Globus pallidus (tissue), 1 donor: ENCODE measurements at regions not wholly inside any gene's neighbourhood (a gene's known extent, or its start where the extent isn't known, plus 50 kb on each side); places are given as distances from the start of the nearest gene placed in this dataset.
"Not testable (repeated sequence)": the region's sequence is repeated elsewhere in the genome, so short reads cannot be mapped to it uniquely, and the experiment has no call there.

Source experiments
- DNase-seq: peaks from one replicate; pipeline ENCODE4 v3.0.0-alpha.2; 2015; ENCODE audit warnings: low spot score

DNA sequence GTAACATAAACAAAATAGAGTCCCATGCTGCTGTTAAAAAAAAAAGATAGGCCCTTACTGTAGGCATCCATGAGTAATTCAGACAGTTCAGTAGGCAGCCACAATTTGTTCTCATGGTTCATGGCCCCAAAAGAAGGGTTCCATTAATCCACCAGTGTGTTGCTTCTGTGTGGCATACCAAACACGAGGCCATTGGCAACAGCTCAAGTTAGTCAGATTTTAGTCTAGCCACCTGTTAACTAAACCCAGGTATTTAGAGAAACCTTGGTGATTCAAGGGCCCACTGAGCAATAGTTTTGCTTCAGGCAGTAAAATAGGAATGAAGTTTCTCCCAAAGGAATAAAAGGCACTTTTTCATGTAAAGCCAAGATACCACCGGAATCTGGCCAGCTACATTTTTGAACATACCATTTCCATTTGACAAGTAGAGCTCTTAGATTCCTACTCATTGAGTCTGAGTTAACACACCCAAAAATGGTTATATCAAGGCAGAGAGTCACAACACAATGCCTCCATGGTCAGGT is 80.1 kb upstream of the SRD5A2 start:
- no peak for DNase-seq

GRCh38 chr2:31660165-31660564 is 79.4 kb upstream of the SRD5A2 start:
- DNase-seq = no peak

- no peak for DNase-seq
Observed at GRCh38 chr2:31654241-31654640, 73.5 kb upstream of the SRD5A2 start.

GRCh38 chr2:31651736-31652135 is 71.0 kb upstream of the SRD5A2 start:
- no peak for DNase-seq

DNA sequence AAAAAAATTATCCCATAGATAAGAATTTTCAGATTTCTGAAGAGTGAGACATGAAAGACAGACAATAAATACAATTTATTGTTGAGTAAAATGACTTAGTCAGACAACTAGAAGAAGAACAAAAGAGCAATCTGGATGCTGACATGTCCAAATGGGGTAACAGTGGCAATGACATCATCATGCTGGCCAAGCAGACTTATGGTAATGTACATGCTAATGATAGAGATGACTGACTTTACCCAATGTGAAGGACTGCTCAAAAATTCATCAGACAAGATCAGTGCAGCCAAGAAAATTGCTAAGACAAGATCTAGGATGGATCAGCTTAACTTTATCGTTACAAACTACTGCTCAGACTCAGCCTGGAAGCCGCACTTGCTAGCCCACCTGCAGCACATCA is 70.5 kb upstream of the SRD5A2 start:
- no peak for DNase-seq

DNA sequence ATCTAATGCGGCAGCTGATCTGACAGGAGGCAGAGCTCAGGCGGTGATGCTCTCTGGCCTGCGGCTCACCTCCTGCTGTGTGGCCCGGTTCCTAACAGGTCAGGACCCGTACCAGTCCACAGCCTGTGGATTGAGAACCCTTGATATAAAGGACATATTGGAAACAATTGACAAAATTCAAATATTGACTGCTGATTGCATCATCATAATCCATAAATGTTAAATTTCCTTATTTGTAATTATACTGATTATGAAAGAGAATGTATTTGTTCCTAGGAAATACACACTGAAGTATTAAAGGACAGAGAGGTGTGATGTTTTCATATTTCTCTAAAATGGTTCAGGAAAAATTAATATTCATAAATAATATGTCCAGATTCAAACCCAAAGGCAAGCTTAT is 63.8 kb upstream of the SRD5A2 start:
- no peak for DNase-seq

- DNase-seq = no peak
Observed at GRCh38 chr2:31642707-31643106, 62.0 kb upstream of the SRD5A2 start.

DNA sequence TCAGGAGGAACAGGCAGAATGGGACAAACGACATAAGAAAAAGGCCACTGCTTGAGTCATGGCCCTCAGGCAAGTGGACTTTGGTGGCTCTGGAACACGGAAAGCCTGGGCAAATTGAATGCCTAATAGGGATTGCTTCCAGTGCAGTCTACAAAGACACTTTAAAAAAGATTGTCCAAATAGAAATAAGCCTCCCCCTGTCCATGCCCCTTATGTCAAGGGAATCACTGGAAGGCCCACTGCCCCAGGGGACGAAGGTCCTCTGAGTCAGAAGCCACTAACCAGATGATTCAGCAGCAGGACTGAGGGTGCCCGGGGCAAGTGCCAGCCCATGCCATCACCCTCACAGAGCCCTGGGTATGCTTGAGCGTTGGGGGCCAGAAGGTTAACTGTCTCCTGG is 51.5 kb upstream of the SRD5A2 start:
- not testable (repeated sequence) for DNase-seq
